NCI-H2227 (cell line): ENCODE measurements at regions not wholly inside any gene's neighbourhood (a gene's known extent, or its start where the extent isn't known, plus 50 kb on each side); places are given as distances from the start of the nearest gene placed in this dataset.
A peak's percentile ranks its signal among the peaks of the same experiment; 100 is the strongest.

Experiments used
- DNase-seq: peaks from one replicate; lab custom pipeline; 2025; ENCODE audit not compliant: unreplicated experiment; lab: John Stamatoyannopoulos, UW

GRCh38 chr9:118276784-118277183 lies 572.6 kb downstream of the TLR4 start:
- DNase-seq: no peak

- DNase-seq: no peak
Measured at GRCh38 chr9:118281772-118282171, 577.6 kb downstream of the TLR4 start.

- DNase-seq: no peak
Measured at GRCh38 chr9:118283488-118283887, 579.3 kb downstream of the TLR4 start.

GRCh38 chr9:118290116-118290515 lies 585.9 kb downstream of the TLR4 start:
- no peak for DNase-seq

- DNase-seq: peak; percentile 34
Measured at GRCh38 chr9:118295413-118295812, 591.2 kb downstream of the TLR4 start.

GRCh38 chr9:118302721-118303120 lies 598.5 kb downstream of the TLR4 start:
- DNase-seq: no peak

- DNase-seq: no peak
Measured at GRCh38 chr9:118303216-118303615, 599.0 kb downstream of the TLR4 start.

GRCh38 chr9:118305331-118305730 lies 601.1 kb downstream of the TLR4 start:
- DNase-seq: no peak

- DNase-seq: peak; percentile 1
Measured at GRCh38 chr9:118306801-118307200, 602.6 kb downstream of the TLR4 start.

GRCh38 chr9:118313965-118314364 lies 609.8 kb downstream of the TLR4 start:
- no peak for DNase-seq

- DNase-seq: no peak
Measured at GRCh38 chr9:118316831-118317343, 612.7 kb downstream of the TLR4 start.

- DNase-seq: no peak
Measured at GRCh38 chr9:118318770-118319431, 614.7 kb downstream of the TLR4 start.

GRCh38 chr9:118321788-118322187 lies 617.6 kb downstream of the TLR4 start:
- no peak for DNase-seq

- DNase-seq: no peak
Measured at GRCh38 chr9:118324706-118325105, 620.5 kb downstream of the TLR4 start.

- DNase-seq: no peak
Measured at GRCh38 chr9:118325757-118326156, 621.6 kb downstream of the TLR4 start.

- DNase-seq: no peak
Measured at GRCh38 chr9:118326326-118326725, 622.1 kb downstream of the TLR4 start.

- DNase-seq: no peak
Measured at GRCh38 chr9:118330191-118330986, 626.2 kb downstream of the TLR4 start.

GRCh38 chr9:118331622-118332045 lies 627.4 kb downstream of the TLR4 start:
- no peak for DNase-seq

- DNase-seq: no peak
Measured at GRCh38 chr9:118336250-118336942, 632.2 kb downstream of the TLR4 start.

GRCh38 chr9:118336943-118337330 lies 632.7 kb downstream of the TLR4 start:
- no peak for DNase-seq

GRCh38 chr9:118360036-118360435 lies 655.8 kb downstream of the TLR4 start:
- DNase-seq: no peak

GRCh38 chr9:118362123-118362522 lies 657.9 kb downstream of the TLR4 start:
- DNase-seq: no peak
